OCI-LY1 (cell line): ENCODE measurements at regions not wholly inside any gene's neighbourhood (a gene's known extent, or its start where the extent isn't known, plus 50 kb on each side); places are given as distances from the start of the nearest gene placed in this dataset.

Experiments
- CTCF ChIP-seq: fragments of 200-600 bp; sonication (generic), shearing (Covaris generic); IDR thresholded peaks from 2 replicates; pipeline ENCODE4 v1.5.1; 2017; ENCODE audit warnings: mild to moderate bottlenecking, antibody characterized with exemption, low read length, moderate library complexity, mixed read lengths
- EZH2 ChIP-seq: fragments of 200-600 bp; sonication (generic), shearing (Covaris generic); IDR thresholded peaks from 2 replicates; pipeline ENCODE4 v1.8.0; 2017; ENCODE audit warnings: borderline replicate concordance, mixed run types, mild to moderate bottlenecking, antibody characterized with exemption, low read length, moderate library complexity, mixed read lengths

- TF ChIP-seq CTCF (no peak), EZH2 (no peak)
These were observed 427.0 kb upstream of the TRAM1L1 start for GRCh38 chr4:117512414-117512813.
